Ovary (tissue), 7 donors: ENCODE measurements at regions not wholly inside any gene's neighbourhood (a gene's known extent, or its start where the extent isn't known, plus 50 kb on each side); places are given as distances from the start of the nearest gene placed in this dataset.

Experiments
- DNase-seq, 5 donors: peaks; one replicate each; pipeline ENCODE4 v3.0.0-alpha.2; 2019 to 2020
- H3K27ac ChIP-seq, 2 donors: fragments of 200-600 bp; one replicate each; pipeline versions ENCODE4 v1.5.1 to v1.8.0; 2019 to 2022
- H3K27me3 ChIP-seq: fragments of 200-600 bp; one replicate; pipeline ENCODE4 v1.8.0; 2022
- H3K36me3 ChIP-seq: fragments of 200-600 bp; sonication (generic); one replicate; pipeline ENCODE4 v1.5.1; 2019
- H3K4me1 ChIP-seq: one replicate; pipeline ENCODE4 v1.8.1; 2013; ENCODE audit warnings: mild to moderate bottlenecking, moderate library complexity; ENCODE audit not compliant: insufficient read depth
- H3K4me3 ChIP-seq: fragments of 200-600 bp; sonication (generic); one replicate; pipeline ENCODE4 v1.5.1; 2017
- H3K9me3 ChIP-seq, 2 donors: fragments of 200-600 bp in 1 of 2; sonication (generic) in 1 of 2; one replicate each; pipeline versions ENCODE4 v1.5.1 to v1.8.1; 2013 to 2019; ENCODE audit warnings: mild to moderate bottlenecking in 1 of 2, moderate library complexity in 1 of 2
- CTCF ChIP-seq, 3 donors: fragments of 450-650 bp in 2 of 3; fragments of 200-600 bp in 1 of 3; IDR thresholded peaks; one replicate each; pipeline versions ENCODE4 v1.5.1 to v1.8.0; 2016 to 2022; ENCODE audit warnings: antibody characterized with exemption in 3 of 3, mild to moderate bottlenecking in 1 of 3
- EP300 ChIP-seq: sonication (generic); formaldehyde crosslinking; IDR thresholded peaks from one replicate; pipeline ENCODE4 v1.6.1; 2017; ENCODE audit warnings: antibody characterized with exemption
- POLR2A ChIP-seq: fragments of 450-650 bp; IDR thresholded peaks from one replicate; pipeline ENCODE4 v1.6.1; 2017; ENCODE audit warnings: antibody characterized with exemption, mild to moderate bottlenecking, moderate library complexity
- WGBS, 3 donors: extraction: QIAGEN DNeasy Blood & Tissue Kit in 1 of 3; methylation state at CpG; one replicate each; pipeline versions ENCODE4 v1.1.5 to v1.1.7; 2013 to 2017; 5-methylcytosine and 5-hydroxymethylcytosine counted together
- intact Hi-C, 4 donors: fragments of 100-400 bp; cut with DNase I; formaldehyde crosslinking; loops; one replicate each; pipeline versions ENCODE4 v1.11.0 to v1.15.1; 2022 to 2023
- donor health status: DM: no; HTN: no; CAD: no; lungs with moderate emphysema.
- donor health status: DM: no; HTN: no; CAD: no.
- donor health status: Bipolar disorder and iron deficiency.
- donor health status: DM: no; HTN: no; CAD: no.
- donor health status: DM: yes; HTN: yes; CAD: no.

- H3K9me3 ChIP-seq, result no peaks in the 10 kb centered on the region
- 86 to 90% (median 89%) methylated on average over 15 of the region's 15 CpGs for WGBS, 3 donors
- no peaks in the 10 kb centered on the region for H3K36me3 ChIP-seq
- intact Hi-C loops, result no loop called here
- peaks cover 8% of the 10 kb centered on the region for H3K4me1 ChIP-seq
- no peaks in the 10 kb centered on the region for H3K27me3 ChIP-seq
- DNase-seq, result no peak
- H3K4me3 ChIP-seq, result no peak overlapping the region
- TF ChIP-seq CTCF (IDR thresholded peaks at IDR 0.05) (no peak), EP300 (no peak)
- H3K27ac ChIP-seq, result no peak overlapping the region
Observed at GRCh38 chr21:43305336-43305665, 121.6 kb downstream of the SIK1 start.

DNA sequence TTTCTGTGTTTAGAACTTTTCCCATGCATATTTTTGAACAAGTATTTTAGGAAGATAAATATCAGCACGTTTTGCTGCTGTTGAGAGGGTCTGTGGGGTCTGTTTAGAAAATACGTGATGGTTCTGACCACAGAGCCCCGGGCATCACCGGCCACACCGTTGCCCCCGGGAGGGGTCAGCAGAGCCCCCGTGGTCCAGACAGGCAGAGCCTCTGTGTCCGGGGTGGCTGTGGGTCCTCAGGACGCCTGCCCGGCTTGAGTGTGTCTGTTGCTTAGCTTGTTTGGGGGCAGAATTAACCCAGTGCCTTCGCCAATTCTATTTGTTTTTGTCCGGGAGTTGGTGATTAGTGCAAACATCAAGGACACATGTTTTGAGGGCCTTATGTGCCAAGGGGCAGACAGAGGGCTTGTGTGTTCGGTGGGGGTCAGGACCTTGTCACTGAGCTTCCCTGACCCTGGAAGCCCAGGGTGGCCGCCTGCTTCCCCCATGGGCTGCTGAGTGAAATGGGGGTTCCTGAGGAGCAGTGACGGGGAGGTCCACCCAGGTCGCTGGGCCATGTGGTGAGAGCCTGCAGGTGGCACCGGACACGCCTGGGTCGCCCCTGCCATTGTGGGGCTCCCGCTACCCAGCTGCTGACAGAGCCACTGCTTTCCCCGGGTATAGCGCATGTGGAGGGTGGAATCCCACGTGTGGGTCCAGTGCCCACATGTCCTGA, 122.2 kb downstream of the SIK1 start:
- H3K4me1 ChIP-seq, result peaks cover 8% of the 10 kb centered on the region
- no peaks in the 10 kb centered on the region for H3K27me3 ChIP-seq
- H3K36me3 ChIP-seq, result no peaks in the 10 kb centered on the region
- intact Hi-C loops, result no loop called here
- DNase-seq, result peak in 2 of 5 donors; percentile 15 to 32
- H3K4me3 ChIP-seq, result no peak overlapping the region
- H3K9me3 ChIP-seq, result no peaks in the 10 kb centered on the region
- 72 to 79% (median 75%) methylated on average over 22 to 23 of the region's 23 CpGs for WGBS, 3 donors
- no peak for TF ChIP-seq CTCF (IDR thresholded peaks at IDR 0.05)
- no peak for TF ChIP-seq EP300
- no peak for TF ChIP-seq POLR2A
- H3K27ac ChIP-seq, result no peak overlapping the region

DNA sequence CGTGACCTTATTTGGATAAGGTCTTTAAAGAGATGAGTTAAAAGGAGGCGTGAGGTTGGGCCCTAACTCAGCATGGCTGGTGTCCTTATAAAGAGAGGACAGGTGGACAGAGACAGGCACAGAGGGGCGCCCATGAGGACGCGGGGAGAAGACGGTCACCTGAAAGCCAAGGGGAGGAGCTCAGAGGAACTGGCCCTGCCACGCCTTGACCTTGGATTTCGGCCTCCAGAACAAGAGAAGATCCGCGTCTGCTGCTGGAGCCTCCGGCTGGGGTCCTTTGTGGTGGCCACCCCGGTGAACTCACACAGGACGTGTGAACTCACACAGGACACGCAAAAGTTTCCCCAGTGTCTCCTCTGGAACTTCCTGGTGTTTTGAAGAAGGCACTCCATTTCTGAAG, 122.7 kb downstream of the SIK1 start:
- no peak overlapping the region for H3K4me3 ChIP-seq
- H3K36me3 ChIP-seq, result no peaks in the 10 kb centered on the region
- no peak overlapping the region for H3K27ac ChIP-seq
- no peak for TF ChIP-seq CTCF (IDR thresholded peaks at IDR 0.05)
- no peak for TF ChIP-seq EP300
- TF ChIP-seq POLR2A, result no peak
- H3K9me3 ChIP-seq, result no peaks in the 10 kb centered on the region
- H3K27me3 ChIP-seq, result no peaks in the 10 kb centered on the region
- 79 to 91% (median 79%) methylated on average over 14 of the region's 14 CpGs for WGBS, 3 donors
- peak in 2 of 5 donors; percentile 15 to 26 for DNase-seq
- intact Hi-C loops, result no loop called here
- peaks cover 7% of the 10 kb centered on the region for H3K4me1 ChIP-seq

GRCh38 chr21:43303275-43304178, 123.4 kb downstream of the SIK1 start:
- peak in 2 of 5 donors; percentile 19 to 41 for DNase-seq
- H3K4me1 ChIP-seq, result peaks cover 3% of the 10 kb centered on the region
- no peaks in the 10 kb centered on the region for H3K9me3 ChIP-seq
- WGBS, 3 donors, result 59 to 76% (median 66%) methylated on average over 29 of the region's 29 CpGs
- no peak for TF ChIP-seq CTCF (IDR thresholded peaks at IDR 0.05)
- TF ChIP-seq POLR2A, result no peak
- TF ChIP-seq EP300, result no peak
- H3K27me3 ChIP-seq, result no peaks in the 10 kb centered on the region
- no peak overlapping the region for H3K4me3 ChIP-seq
- no peak overlapping the region for H3K27ac ChIP-seq
- H3K36me3 ChIP-seq, result no peaks in the 10 kb centered on the region
- intact Hi-C loops, result no loop called here
